Loucy (cell line): ENCODE measurements at regions not wholly inside any gene's neighbourhood (a gene's known extent, or its start where the extent isn't known, plus 50 kb on each side); places are given as distances from the start of the nearest gene placed in this dataset.

ENCODE experiments used
- EZH2phosphoT487 ChIP-seq: fragments of 200-600 bp; IDR thresholded peaks from 2 replicates; pipeline ENCODE4 v1.6.1; 2018; ENCODE audit warnings: antibody characterized with exemption, mild to moderate bottlenecking, moderate library complexity, borderline replicate concordance
- TF ChIP-seq, protein P1 (sequence below): fragments of 200-600 bp; sonication (generic); conservative IDR thresholded peaks from 2 replicates; pipeline ENCODE4 v1.5.1; 2014; ENCODE audit warnings: mild to moderate bottlenecking, antibody characterized with exemption, low read length

DNA sequence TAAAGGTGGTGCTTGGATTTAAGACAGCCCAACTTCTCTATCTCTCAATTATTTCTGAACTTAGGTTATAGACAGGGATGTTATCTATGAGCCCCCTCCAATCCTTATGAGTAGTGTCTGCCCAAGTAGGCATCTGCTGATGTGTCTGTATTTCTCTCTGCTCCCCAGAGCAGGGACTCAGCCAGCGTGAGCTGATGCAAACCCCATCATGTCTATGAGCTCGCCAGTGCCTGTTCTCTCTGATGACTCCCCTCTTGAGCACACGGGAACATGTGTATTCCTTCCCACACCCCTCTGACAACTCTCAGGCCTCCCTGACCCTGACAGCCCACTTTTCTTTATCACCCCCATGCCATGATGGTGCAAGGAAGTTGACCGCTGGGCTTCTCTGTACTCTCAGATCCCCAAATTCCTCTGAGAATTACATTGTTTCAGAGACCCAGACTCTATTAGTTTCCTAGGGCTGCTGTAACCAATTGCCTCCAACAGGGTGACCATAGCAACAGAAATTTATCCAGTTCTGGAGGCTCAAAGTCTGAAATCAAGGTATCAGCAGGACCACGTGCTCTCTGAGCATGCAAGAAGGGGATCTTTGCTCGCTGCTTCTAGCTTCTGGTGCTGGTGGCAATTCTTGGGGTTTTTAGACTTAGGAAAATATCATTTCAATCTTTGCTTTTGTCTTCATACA is 73.5 kb upstream of the ST8SIA2 start:
- TF ChIP-seq, protein P1, sequence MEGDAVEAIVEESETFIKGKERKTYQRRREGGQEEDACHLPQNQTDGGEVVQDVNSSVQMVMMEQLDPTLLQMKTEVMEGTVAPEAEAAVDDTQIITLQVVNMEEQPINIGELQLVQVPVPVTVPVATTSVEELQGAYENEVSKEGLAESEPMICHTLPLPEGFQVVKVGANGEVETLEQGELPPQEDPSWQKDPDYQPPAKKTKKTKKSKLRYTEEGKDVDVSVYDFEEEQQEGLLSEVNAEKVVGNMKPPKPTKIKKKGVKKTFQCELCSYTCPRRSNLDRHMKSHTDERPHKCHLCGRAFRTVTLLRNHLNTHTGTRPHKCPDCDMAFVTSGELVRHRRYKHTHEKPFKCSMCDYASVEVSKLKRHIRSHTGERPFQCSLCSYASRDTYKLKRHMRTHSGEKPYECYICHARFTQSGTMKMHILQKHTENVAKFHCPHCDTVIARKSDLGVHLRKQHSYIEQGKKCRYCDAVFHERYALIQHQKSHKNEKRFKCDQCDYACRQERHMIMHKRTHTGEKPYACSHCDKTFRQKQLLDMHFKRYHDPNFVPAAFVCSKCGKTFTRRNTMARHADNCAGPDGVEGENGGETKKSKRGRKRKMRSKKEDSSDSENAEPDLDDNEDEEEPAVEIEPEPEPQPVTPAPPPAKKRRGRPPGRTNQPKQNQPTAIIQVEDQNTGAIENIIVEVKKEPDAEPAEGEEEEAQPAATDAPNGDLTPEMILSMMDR, result no peak
- TF ChIP-seq EZH2phosphoT487, result no peak
